GM23338 (cell line): ENCODE measurements at regions not wholly inside any gene's neighbourhood (a gene's known extent, or its start where the extent isn't known, plus 50 kb on each side); places are given as distances from the start of the nearest gene placed in this dataset.

Experiments used
- CREB1 ChIP-seq: fragments of 250-450 bp; sonication (Bioruptor Pico); IDR thresholded peaks from 2 replicates; pipeline ENCODE4 v1.5.0; 2020; ENCODE audit warnings: low read depth, mild to moderate bottlenecking, moderate library complexity
- EZH2 ChIP-seq: fragments of 200-600 bp; sonication (generic); IDR thresholded peaks from one replicate; pipeline ENCODE4 v1.8.0; 2017; ENCODE audit warnings: antibody characterized with exemption, mild to moderate bottlenecking, low read depth; ENCODE audit not compliant: unreplicated experiment
- EZH2phosphoT487 ChIP-seq: fragments of 200-600 bp; sonication (generic); IDR thresholded peaks from one replicate; pipeline ENCODE4 v1.8.1; 2018; ENCODE audit warnings: antibody characterized with exemption; ENCODE audit not compliant: unreplicated experiment
- JUNB ChIP-seq: IDR thresholded peaks from one replicate; pipeline ENCODE4 v1.6.1; 2016; ENCODE audit warnings: antibody characterized with exemption; ENCODE audit not compliant: unreplicated experiment
- NANOG ChIP-seq: IDR thresholded peaks from 2 replicates; pipeline ENCODE4 v1.6.1; 2016; ENCODE audit warnings: antibody characterized with exemption, borderline replicate concordance
- POLR2AphosphoS5 ChIP-seq: IDR thresholded peaks from 2 replicates; pipeline ENCODE4 v1.6.1; 2016; ENCODE audit warnings: antibody characterized with exemption, low read depth
- TF ChIP-seq, protein P1 (sequence below), 2 experiments: fragments of 200-600 bp in 1 of 2; sonication (generic) in 1 of 2; conservative IDR thresholded peaks; 2 replicates each; pipeline versions ENCODE4 v1.5.1 to v1.6.1; 2016 to 2017; ENCODE audit warnings: antibody characterized with exemption in 2 of 2, low read depth in 2 of 2, mild to moderate bottlenecking in 2 of 2, moderate library complexity in 1 of 2
- TF ChIP-seq, protein P2 (sequence below): IDR thresholded peaks from 2 replicates; pipeline ENCODE4 v1.6.1; 2016; ENCODE audit warnings: antibody characterized with exemption
- TF ChIP-seq, protein P3 (sequence below): IDR thresholded peaks from one replicate; pipeline ENCODE4 v1.6.1; 2018; ENCODE audit warnings: antibody characterized with exemption; ENCODE audit not compliant: unreplicated experiment
- TF ChIP-seq, protein P4 (sequence below): fragments of 250-450 bp; sonication (Bioruptor Pico); IDR thresholded peaks from 2 replicates; pipeline ENCODE4 v1.5.0; 2020; ENCODE audit warnings: mild to moderate bottlenecking, moderate library complexity

DNA sequence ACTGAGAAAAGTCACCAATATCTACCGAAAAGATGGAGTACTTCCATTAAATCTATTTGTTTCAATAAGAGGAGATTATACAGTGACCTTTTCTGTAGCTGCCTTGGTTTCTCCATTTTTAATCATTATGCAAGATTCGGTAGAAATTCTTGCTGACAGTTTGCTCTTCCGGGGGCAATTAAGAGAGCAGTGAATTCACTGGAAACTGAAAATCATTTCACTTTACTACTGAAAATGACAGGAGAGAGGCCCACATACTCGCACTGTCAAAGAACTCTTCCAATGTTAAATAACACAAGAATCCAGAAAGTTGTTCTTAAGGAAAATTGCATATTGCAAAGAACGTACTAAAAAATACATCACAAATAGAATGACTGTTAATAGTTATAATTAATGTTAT, 699.3 kb downstream of the CBLN2 start:
- TF ChIP-seq, protein P1, sequence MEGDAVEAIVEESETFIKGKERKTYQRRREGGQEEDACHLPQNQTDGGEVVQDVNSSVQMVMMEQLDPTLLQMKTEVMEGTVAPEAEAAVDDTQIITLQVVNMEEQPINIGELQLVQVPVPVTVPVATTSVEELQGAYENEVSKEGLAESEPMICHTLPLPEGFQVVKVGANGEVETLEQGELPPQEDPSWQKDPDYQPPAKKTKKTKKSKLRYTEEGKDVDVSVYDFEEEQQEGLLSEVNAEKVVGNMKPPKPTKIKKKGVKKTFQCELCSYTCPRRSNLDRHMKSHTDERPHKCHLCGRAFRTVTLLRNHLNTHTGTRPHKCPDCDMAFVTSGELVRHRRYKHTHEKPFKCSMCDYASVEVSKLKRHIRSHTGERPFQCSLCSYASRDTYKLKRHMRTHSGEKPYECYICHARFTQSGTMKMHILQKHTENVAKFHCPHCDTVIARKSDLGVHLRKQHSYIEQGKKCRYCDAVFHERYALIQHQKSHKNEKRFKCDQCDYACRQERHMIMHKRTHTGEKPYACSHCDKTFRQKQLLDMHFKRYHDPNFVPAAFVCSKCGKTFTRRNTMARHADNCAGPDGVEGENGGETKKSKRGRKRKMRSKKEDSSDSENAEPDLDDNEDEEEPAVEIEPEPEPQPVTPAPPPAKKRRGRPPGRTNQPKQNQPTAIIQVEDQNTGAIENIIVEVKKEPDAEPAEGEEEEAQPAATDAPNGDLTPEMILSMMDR (conservative IDR thresholded peaks at IDR 0.05; ENCODE audit: low read depth in 2 of 2) = no peak
- TF ChIP-seq, protein P2, sequence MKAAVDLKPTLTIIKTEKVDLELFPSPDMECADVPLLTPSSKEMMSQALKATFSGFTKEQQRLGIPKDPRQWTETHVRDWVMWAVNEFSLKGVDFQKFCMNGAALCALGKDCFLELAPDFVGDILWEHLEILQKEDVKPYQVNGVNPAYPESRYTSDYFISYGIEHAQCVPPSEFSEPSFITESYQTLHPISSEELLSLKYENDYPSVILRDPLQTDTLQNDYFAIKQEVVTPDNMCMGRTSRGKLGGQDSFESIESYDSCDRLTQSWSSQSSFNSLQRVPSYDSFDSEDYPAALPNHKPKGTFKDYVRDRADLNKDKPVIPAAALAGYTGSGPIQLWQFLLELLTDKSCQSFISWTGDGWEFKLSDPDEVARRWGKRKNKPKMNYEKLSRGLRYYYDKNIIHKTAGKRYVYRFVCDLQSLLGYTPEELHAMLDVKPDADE = no peak
- TF ChIP-seq POLR2AphosphoS5 (no peak), EZH2phosphoT487 (no peak), EZH2 (no peak), CREB1 (CRISPR knock-in tag) (no peak), NANOG (no peak), JUNB (no peak)
- TF ChIP-seq, protein P3, sequence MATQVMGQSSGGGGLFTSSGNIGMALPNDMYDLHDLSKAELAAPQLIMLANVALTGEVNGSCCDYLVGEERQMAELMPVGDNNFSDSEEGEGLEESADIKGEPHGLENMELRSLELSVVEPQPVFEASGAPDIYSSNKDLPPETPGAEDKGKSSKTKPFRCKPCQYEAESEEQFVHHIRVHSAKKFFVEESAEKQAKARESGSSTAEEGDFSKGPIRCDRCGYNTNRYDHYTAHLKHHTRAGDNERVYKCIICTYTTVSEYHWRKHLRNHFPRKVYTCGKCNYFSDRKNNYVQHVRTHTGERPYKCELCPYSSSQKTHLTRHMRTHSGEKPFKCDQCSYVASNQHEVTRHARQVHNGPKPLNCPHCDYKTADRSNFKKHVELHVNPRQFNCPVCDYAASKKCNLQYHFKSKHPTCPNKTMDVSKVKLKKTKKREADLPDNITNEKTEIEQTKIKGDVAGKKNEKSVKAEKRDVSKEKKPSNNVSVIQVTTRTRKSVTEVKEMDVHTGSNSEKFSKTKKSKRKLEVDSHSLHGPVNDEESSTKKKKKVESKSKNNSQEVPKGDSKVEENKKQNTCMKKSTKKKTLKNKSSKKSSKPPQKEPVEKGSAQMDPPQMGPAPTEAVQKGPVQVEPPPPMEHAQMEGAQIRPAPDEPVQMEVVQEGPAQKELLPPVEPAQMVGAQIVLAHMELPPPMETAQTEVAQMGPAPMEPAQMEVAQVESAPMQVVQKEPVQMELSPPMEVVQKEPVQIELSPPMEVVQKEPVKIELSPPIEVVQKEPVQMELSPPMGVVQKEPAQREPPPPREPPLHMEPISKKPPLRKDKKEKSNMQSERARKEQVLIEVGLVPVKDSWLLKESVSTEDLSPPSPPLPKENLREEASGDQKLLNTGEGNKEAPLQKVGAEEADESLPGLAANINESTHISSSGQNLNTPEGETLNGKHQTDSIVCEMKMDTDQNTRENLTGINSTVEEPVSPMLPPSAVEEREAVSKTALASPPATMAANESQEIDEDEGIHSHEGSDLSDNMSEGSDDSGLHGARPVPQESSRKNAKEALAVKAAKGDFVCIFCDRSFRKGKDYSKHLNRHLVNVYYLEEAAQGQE = no peak
- TF ChIP-seq, protein P4, sequence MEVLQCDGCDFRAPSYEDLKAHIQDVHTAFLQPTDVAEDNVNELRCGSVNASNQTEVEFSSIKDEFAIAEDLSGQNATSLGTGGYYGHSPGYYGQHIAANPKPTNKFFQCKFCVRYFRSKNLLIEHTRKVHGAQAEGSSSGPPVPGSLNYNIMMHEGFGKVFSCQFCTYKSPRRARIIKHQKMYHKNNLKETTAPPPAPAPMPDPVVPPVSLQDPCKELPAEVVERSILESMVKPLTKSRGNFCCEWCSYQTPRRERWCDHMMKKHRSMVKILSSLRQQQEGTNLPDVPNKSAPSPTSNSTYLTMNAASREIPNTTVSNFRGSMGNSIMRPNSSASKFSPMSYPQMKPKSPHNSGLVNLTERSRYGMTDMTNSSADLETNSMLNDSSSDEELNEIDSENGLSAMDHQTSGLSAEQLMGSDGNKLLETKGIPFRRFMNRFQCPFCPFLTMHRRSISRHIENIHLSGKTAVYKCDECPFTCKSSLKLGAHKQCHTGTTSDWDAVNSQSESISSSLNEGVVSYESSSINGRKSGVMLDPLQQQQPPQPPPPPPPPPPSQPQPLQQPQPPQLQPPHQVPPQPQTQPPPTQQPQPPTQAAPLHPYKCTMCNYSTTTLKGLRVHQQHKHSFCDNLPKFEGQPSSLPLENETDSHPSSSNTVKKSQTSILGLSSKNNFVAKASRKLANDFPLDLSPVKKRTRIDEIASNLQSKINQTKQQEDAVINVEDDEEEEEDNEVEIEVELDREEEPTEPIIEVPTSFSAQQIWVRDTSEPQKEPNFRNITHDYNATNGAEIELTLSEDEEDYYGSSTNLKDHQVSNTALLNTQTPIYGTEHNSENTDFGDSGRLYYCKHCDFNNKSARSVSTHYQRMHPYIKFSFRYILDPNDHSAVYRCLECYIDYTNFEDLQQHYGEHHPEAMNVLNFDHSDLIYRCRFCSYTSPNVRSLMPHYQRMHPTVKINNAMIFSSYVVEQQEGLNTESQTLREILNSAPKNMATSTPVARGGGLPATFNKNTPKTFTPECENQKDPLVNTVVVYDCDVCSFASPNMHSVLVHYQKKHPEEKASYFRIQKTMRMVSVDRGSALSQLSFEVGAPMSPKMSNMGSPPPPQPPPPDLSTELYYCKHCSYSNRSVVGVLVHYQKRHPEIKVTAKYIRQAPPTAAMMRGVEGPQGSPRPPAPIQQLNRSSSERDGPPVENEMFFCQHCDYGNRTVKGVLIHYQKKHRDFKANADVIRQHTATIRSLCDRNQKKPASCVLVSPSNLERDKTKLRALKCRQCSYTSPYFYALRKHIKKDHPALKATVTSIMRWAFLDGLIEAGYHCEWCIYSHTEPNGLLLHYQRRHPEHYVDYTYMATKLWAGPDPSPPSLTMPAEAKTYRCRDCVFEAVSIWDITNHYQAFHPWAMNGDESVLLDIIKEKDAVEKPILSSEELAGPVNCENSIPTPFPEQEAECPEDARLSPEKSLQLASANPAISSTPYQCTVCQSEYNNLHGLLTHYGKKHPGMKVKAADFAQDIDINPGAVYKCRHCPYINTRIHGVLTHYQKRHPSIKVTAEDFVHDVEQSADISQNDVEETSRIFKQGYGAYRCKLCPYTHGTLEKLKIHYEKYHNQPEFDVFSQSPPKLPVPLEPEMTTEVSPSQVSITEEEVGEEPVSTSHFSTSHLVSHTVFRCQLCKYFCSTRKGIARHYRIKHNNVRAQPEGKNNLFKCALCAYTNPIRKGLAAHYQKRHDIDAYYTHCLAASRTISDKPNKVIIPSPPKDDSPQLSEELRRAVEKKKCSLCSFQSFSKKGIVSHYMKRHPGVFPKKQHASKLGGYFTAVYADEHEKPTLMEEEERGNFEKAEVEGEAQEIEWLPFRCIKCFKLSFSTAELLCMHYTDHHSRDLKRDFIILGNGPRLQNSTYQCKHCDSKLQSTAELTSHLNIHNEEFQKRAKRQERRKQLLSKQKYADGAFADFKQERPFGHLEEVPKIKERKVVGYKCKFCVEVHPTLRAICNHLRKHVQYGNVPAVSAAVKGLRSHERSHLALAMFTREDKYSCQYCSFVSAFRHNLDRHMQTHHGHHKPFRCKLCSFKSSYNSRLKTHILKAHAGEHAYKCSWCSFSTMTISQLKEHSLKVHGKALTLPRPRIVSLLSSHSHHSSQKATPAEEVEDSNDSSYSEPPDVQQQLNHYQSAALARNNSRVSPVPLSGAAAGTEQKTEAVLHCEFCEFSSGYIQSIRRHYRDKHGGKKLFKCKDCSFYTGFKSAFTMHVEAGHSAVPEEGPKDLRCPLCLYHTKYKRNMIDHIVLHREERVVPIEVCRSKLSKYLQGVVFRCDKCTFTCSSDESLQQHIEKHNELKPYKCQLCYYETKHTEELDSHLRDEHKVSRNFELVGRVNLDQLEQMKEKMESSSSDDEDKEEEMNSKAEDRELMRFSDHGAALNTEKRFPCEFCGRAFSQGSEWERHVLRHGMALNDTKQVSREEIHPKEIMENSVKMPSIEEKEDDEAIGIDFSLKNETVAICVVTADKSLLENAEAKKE (CRISPR knock-in tag) = no peak
